ENCODE measurements at regions not wholly inside any gene's neighbourhood (a gene's known extent, or its start where the extent isn't known, plus 50 kb on each side); places are given as distances from the start of the nearest gene placed in this dataset.

DNA sequence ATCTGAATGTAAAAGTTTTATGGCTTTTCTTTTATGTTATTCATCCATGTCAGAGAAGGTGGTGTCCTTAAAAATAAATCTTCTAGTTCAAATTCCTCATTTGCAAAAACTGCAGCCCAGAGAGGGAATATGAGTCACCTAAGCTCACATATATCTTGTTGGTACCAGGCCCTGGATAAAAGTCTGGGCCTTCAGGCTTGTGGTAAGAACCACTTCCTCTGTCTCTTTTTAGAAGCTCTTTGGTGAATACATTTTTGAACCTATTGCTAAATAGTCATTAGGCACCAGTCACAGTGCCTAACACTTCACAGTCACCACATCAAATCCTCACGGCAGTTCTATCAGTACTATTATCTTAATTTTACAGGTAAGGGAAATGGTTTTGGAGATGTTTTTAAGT is 199.2 kb downstream of the KCNS3 start:
- TF ChIP-seq, protein P1, sequence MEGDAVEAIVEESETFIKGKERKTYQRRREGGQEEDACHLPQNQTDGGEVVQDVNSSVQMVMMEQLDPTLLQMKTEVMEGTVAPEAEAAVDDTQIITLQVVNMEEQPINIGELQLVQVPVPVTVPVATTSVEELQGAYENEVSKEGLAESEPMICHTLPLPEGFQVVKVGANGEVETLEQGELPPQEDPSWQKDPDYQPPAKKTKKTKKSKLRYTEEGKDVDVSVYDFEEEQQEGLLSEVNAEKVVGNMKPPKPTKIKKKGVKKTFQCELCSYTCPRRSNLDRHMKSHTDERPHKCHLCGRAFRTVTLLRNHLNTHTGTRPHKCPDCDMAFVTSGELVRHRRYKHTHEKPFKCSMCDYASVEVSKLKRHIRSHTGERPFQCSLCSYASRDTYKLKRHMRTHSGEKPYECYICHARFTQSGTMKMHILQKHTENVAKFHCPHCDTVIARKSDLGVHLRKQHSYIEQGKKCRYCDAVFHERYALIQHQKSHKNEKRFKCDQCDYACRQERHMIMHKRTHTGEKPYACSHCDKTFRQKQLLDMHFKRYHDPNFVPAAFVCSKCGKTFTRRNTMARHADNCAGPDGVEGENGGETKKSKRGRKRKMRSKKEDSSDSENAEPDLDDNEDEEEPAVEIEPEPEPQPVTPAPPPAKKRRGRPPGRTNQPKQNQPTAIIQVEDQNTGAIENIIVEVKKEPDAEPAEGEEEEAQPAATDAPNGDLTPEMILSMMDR (IDR thresholded peaks at IDR 0.05) = no peak
- no peak for TF ChIP-seq POLR2AphosphoS5 (IDR thresholded peaks at IDR 0.05)
